Cardiac muscle cell (in vitro differentiated cells and primary cell): ENCODE measurements at regions not wholly inside any gene's neighbourhood (a gene's known extent, or its start where the extent isn't known, plus 50 kb on each side); places are given as distances from the start of the nearest gene placed in this dataset.

Experiments used
- DNase-seq, 2 donors: peaks; one replicate each; pipeline versions ENCODE4 v3.0.0 to v3.0.0-alpha.2; 2010 to 2017; ENCODE audit warnings: low read depth in 1 of 2, low spot score in 1 of 2
- H3K27ac ChIP-seq: fragments of 200-600 bp; sonication (generic); 2 replicates; pipeline ENCODE4 v1.5.1; 2016
- H3K27me3 ChIP-seq: fragments of 200-600 bp; sonication (generic); 2 replicates; pipeline ENCODE4 v1.6.0; 2016; ENCODE audit warnings: control low read depth
- H3K36me3 ChIP-seq: fragments of 200-600 bp; sonication (generic); 2 replicates; pipeline ENCODE4 v1.5.1; 2016; ENCODE audit warnings: control low read depth
- H3K4me1 ChIP-seq: fragments of 200-600 bp; sonication (generic); 2 replicates; pipeline ENCODE4 v1.8.1; 2017; ENCODE audit warnings: low read depth, mild to moderate bottlenecking, mixed run types
- H3K4me3 ChIP-seq: fragments of 200-600 bp; sonication (generic); 2 replicates; pipeline ENCODE4 v1.5.1; 2016; ENCODE audit warnings: mild to moderate bottlenecking
- H3K9me3 ChIP-seq: fragments of 200-600 bp; sonication (generic); 2 replicates; pipeline ENCODE4 v1.5.1; 2017; ENCODE audit warnings: low read depth, mild to moderate bottlenecking, control low read depth
- TF ChIP-seq, protein P1 (sequence below): IDR thresholded peaks from 2 replicates; pipeline ENCODE4 v1.5.1; 2012; ENCODE audit warnings: low read depth, mild to moderate bottlenecking, low read length

DNA sequence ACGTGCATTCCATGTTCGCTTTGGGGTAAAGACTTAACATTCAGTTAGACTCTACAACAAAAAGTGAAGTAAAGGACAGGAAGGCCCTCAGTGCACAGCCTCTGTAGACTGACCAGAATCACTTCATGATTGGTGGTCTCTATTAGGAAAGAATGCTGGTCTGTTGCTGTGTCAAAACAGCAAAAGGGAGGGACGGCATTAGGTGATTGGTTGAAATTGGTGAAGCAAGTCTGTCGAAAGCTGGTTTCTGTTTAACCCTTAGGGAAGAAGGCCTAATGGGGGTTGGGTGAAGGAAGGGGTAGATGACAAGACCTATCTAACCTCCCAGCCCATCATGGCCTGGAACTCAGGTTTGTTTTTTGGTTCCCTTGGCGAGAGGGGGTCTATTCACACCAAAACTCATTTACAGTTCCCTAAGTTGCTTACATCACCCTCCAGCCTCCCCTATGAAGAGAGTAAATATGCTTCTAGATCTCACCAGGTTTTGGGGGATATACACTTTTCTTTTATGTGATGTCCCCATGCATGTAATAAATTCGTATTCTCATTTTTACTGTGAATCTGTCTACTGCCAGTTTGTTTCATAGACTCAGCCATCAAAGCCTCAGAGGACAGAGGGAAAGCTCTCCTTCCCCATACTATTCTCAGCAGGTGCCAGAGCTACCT, 65.6 kb downstream of the TMEM17 start:
- Histone ChIP-seq H3K9me3 (no peaks in the 10 kb centered on the region), H3K4me3 (no peak overlapping the region), H3K27ac (no peak overlapping the region), H3K36me3 (no peaks in the 10 kb centered on the region), H3K27me3 (no peaks in the 10 kb centered on the region), H3K4me1 (no peaks in the 10 kb centered on the region)
- TF ChIP-seq, protein P1, sequence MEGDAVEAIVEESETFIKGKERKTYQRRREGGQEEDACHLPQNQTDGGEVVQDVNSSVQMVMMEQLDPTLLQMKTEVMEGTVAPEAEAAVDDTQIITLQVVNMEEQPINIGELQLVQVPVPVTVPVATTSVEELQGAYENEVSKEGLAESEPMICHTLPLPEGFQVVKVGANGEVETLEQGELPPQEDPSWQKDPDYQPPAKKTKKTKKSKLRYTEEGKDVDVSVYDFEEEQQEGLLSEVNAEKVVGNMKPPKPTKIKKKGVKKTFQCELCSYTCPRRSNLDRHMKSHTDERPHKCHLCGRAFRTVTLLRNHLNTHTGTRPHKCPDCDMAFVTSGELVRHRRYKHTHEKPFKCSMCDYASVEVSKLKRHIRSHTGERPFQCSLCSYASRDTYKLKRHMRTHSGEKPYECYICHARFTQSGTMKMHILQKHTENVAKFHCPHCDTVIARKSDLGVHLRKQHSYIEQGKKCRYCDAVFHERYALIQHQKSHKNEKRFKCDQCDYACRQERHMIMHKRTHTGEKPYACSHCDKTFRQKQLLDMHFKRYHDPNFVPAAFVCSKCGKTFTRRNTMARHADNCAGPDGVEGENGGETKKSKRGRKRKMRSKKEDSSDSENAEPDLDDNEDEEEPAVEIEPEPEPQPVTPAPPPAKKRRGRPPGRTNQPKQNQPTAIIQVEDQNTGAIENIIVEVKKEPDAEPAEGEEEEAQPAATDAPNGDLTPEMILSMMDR = no peak
- no peak for DNase-seq

DNA sequence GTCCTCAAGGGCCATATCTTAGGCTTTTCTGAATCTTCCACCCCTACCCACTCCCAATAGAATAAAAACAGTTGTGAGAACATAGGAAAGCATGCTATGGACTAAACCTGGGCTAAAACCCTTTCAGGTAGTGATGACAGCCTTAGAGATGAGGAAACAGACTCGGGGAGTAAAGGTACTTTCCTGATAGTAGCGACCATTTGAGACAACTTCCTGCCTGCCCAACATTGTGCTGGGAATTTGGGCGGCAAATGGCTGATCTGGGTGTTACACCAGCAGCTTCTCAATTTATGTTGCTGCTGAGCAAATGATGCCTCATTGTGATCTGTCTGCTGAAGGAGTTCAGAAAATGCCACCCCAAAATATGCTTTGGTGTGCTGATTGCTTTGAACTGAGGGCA, 66.6 kb downstream of the TMEM17 start:
- Histone ChIP-seq H3K36me3 (no peaks in the 10 kb centered on the region), H3K4me1 (no peaks in the 10 kb centered on the region), H3K4me3 (no peak overlapping the region), H3K9me3 (no peaks in the 10 kb centered on the region), H3K27me3 (no peaks in the 10 kb centered on the region), H3K27ac (no peak overlapping the region)
- DNase-seq = no peak
- TF ChIP-seq, protein P1 = no peak

DNA sequence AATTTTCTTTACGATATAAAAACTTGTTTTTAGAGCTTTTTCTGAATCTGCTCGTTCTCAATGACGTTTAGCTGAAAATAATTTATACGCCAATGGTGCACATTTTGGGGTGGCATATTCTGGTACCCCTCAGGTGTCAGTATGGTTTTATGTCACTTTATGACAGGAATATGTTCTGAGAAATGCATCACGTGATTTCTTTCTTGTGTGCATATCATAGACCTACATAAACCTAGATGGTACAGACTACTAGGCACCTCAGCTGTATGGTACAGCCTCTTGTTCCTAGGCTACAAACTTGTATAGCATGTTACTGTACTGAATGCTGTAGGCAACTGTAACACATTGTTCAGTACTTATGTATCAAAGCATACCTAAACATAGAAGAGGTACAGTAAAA, 68.2 kb downstream of the TMEM17 start:
- TF ChIP-seq, protein P1 = no peak
- Histone ChIP-seq H3K27ac (no peak overlapping the region), H3K4me3 (no peak overlapping the region), H3K9me3 (no peaks in the 10 kb centered on the region), H3K4me1 (no peaks in the 10 kb centered on the region), H3K36me3 (no peaks in the 10 kb centered on the region), H3K27me3 (no peaks in the 10 kb centered on the region)
- no peak for DNase-seq

- Histone ChIP-seq H3K9me3 (no peaks in the 10 kb centered on the region), H3K36me3 (no peaks in the 10 kb centered on the region), H3K27ac (no peak overlapping the region), H3K27me3 (no peaks in the 10 kb centered on the region), H3K4me1 (no peaks in the 10 kb centered on the region), H3K4me3 (no peak overlapping the region)
- TF ChIP-seq, protein P1 = no peak
- DNase-seq = no peak
Observed at GRCh38 chr2:62435720-62436119, 70.3 kb downstream of the TMEM17 start.

DNA sequence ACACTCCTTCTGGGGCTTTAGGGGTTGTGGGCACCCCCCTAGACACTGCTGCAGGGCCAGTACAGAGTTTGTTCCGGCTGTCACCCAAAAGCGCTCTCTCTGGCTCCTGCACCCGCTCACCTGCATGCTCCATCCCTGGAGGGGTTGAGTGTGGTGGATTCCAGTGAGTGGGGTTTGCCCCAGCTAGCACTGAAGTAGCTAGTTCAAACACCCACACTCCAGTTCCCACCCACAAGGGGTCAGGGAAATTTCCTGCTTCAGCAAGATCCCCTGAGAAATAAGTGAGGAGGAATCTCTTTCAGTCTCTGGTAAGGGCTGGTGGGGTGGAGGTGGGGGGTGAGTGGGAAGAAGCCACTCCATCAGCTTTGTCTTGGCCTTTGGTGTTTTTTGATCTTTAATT, 73.6 kb downstream of the TMEM17 start:
- TF ChIP-seq, protein P1 = no peak
- no peaks in the 10 kb centered on the region for H3K27me3 ChIP-seq
- no peaks in the 10 kb centered on the region for H3K36me3 ChIP-seq
- no peaks in the 10 kb centered on the region for H3K4me1 ChIP-seq
- H3K4me3 ChIP-seq = no peak overlapping the region
- no peaks in the 10 kb centered on the region for H3K9me3 ChIP-seq
- no peak overlapping the region for H3K27ac ChIP-seq
- no peak for DNase-seq

GRCh38 chr2:62431512-62431911, 74.5 kb downstream of the TMEM17 start:
- Histone ChIP-seq H3K4me1 (no peaks in the 10 kb centered on the region), H3K9me3 (no peaks in the 10 kb centered on the region), H3K4me3 (no peak overlapping the region), H3K27ac (no peak overlapping the region), H3K27me3 (no peaks in the 10 kb centered on the region), H3K36me3 (no peaks in the 10 kb centered on the region)
- TF ChIP-seq, protein P1 = no peak
- DNase-seq = no peak
